OCI-LY1 (cell line): ENCODE measurements at regions not wholly inside any gene's neighbourhood (a gene's known extent, or its start where the extent isn't known, plus 50 kb on each side); places are given as distances from the start of the nearest gene placed in this dataset.

Source experiments
- CTCF ChIP-seq: fragments of 200-600 bp; sonication (generic), shearing (Covaris generic); IDR thresholded peaks from 2 replicates; pipeline ENCODE4 v1.5.1; 2017; ENCODE audit warnings: mild to moderate bottlenecking, antibody characterized with exemption, low read length, moderate library complexity, mixed read lengths
- EZH2 ChIP-seq: fragments of 200-600 bp; sonication (generic), shearing (Covaris generic); IDR thresholded peaks from 2 replicates; pipeline ENCODE4 v1.8.0; 2017; ENCODE audit warnings: borderline replicate concordance, mixed run types, mild to moderate bottlenecking, antibody characterized with exemption, low read length, moderate library complexity, mixed read lengths

- TF ChIP-seq EZH2 (no peak), CTCF (no peak)
Observed at GRCh38 chr6:163751032-163751525, 336.6 kb downstream of the QKI start.
